Pons (tissue), 1 donor: ENCODE measurements at regions not wholly inside any gene's neighbourhood (a gene's known extent, or its start where the extent isn't known, plus 50 kb on each side); places are given as distances from the start of the nearest gene placed in this dataset.
"Not testable (repeated sequence)": the region's sequence is repeated elsewhere in the genome, so short reads cannot be mapped to it uniquely, and the experiment has no call there.

Experiments used
- DNase-seq: peaks from one replicate; pipeline ENCODE4 v3.0.0-alpha.2; 2016; ENCODE audit warnings: low spot score

- no peak for DNase-seq
Measured at GRCh38 chr10:131816941-131817700, 83.7 kb upstream of the PPP2R2D start.

GRCh38 chr10:131817866-131818509 is 82.8 kb upstream of the PPP2R2D start:
- no peak for DNase-seq

GRCh38 chr10:131818510-131819234 is 82.1 kb upstream of the PPP2R2D start:
- DNase-seq = no peak

GRCh38 chr10:131819241-131820072 is 81.4 kb upstream of the PPP2R2D start:
- DNase-seq = no peak

DNA sequence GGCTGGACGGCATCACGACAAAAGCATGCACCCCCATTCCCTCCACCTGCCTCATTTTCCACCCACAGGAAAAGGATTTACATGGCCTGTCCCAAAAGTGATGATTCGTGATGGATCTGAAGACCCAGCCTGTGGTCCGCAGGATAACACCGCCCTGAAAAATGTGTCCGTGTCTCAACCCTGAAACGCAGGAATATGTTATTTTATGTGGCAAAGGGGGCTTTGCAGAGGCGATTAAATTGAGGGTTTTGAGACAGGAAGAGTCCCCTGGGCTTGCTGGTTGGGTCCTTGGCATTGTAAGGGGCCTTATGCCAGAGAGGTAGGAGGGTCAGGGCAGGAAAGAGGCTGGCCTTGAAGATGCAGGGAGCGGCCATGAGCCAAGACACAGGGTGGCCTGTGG is 80.2 kb upstream of the PPP2R2D start:
- DNase-seq = no peak

GRCh38 chr10:131821378-131822012 is 79.3 kb upstream of the PPP2R2D start:
- no peak for DNase-seq

DNA sequence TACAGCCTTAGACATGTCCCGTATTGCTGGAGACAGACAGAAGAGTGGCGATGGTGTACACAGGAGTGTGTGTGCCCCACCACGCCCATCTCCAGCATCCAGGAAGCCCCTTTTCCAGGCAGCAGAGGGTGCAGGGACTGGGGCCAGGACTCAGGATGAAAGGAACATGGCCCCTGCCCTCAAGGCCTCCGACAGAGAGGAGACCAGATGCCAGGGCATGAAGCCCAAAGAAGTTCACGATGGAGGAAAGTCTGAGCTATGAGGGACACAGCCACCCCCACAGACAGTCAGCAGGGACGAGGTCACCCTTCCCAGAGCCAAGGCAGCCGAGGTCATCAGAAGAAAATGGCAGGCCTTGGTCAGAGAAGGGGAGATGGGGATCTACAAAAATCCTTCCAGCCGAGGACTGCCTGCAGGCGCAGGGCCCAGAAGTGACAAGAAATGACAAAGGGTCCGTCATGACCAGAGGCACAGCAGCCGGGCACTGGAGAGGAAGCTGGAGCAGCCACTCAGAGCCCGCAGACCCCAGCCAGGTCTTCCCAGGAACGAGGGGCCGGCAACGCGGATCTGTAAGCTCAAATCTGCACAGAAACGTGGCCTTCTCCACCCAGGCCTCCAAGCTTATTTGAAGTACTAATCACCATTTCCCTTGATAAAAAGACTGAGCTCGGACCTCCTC is 78.7 kb upstream of the PPP2R2D start:
- DNase-seq = no peak

GRCh38 chr10:131822692-131823245 is 78.0 kb upstream of the PPP2R2D start:
- no peak for DNase-seq

GRCh38 chr10:131823601-131824099 is 77.2 kb upstream of the PPP2R2D start:
- not testable (repeated sequence) for DNase-seq

- no peak for DNase-seq
Measured at GRCh38 chr10:131824371-131825149, 76.2 kb upstream of the PPP2R2D start.

DNA sequence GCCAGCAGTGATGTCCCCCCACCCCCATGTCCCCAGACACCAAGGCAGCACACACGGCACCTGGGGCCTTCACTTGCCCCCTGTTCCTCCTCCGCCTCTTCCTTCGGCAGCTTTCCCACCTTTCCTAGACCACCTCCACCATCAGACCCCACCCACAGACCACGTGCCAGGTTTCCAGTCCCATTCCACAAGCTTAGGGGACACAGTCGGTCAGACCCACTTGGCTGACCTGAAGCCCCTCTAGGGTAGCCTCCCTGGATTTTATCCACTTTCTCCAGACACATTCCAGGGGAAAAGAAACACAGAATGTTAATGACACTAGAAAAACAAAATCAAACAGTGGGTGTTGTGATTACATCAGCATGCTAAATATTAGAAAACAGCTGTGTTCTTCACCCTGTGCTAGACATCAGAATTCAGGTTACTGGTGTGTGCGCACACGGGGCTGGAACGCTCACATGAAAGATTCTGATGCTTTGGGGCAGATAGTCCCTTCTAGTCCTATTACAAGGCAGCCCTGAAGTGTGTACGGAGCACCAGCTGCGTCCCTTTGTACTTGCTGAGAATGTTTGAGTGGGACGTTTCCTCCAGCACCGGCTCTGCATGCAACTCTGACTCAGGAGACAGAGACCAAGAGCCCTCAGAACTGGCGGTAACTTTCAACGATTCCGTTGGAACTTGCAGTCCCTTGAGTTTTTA is 75.5 kb upstream of the PPP2R2D start:
- DNase-seq = no peak

DNA sequence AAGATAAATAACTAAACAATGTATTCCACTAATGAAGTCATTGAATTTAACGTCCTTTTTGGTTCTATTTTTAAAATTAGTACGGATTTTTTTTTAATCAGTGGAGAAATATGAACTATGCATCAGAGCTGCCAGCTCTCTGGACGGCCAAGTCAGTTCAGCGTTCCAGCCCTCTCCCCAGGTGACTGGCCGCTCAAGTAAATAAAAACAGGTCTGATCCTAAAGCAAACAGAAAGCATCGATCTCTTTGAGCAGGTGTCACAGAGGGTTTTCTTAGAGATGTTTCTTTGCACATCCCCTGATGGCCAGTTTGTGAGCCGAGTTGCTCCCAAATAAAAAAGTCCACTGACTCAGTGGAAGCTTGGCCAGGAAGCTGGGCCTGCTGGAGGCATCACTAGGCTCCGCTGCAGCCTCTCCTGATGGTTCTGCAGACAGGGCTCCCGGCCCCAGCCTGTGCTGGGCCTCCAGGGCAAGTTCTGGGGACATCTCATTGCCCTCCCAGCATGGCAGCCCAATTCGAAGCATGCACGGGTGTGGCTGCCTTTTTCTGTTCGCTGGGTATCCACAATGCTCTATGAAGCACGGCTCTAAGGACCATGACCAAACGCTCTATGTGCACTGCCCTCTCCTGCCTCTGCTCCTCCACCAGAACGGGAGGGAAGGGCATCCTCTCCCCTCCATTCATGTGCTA is 74.7 kb upstream of the PPP2R2D start:
- DNase-seq = no peak

DNA sequence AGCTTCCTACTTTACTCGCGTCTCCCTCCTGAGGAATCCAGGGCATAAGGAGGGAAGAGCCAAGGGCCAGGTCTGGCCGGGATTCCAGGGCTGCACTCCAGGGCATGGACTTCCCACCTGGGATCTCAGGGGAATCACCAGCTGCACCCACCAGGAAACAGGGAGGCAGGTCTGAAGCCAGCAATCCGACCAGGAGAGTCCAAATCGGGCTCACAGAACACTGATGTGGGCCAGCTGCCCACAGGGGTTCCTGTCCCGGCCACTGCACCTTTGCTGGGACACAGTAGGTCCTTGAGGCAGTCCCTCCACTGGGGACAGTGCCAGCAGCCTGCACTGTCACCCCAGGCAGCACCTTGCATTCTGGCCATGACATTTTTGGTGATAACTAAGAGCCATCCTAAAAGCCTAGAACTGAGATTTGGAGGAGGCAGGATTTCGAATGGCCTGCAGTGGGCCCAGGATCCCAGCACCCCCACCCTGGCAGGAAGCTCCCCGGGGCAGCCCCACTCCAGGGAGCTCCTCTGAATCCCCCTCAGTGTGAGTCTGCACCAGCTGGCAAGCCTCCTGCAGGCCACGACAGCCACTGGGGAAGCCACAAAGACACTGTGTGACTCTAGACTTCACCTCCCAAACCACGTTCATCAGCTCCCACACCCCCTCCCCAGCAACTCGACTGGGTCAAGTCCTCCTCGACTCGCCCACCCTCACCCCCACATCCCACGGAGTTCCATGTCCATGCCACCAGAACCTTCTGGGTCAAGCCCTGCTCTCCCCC is 71.5 kb upstream of the PPP2R2D start:
- DNase-seq = no peak

GRCh38 chr10:131830446-131831130 is 70.2 kb upstream of the PPP2R2D start:
- DNase-seq = no peak

GRCh38 chr10:131831561-131831960 is 69.2 kb upstream of the PPP2R2D start:
- DNase-seq = no peak

GRCh38 chr10:131832056-131832685 is 68.6 kb upstream of the PPP2R2D start:
- no peak for DNase-seq

GRCh38 chr10:131833013-131833412 is 67.8 kb upstream of the PPP2R2D start:
- no peak for DNase-seq
